CD14-positive monocyte (primary cell): ENCODE measurements at regions not wholly inside any gene's neighbourhood (a gene's known extent, or its start where the extent isn't known, plus 50 kb on each side); places are given as distances from the start of the nearest gene placed in this dataset.
"Not testable (repeated sequence)": the region's sequence is repeated elsewhere in the genome, so short reads cannot be mapped to it uniquely, and the experiment has no call there.

ENCODE experiments used
- DNase-seq, 3 donors: peaks; one replicate each; pipeline ENCODE4 v3.0.0-alpha.2; 2011 to 2022
- H2AFZ ChIP-seq: 2 replicates; pipeline ENCODE4 v1.6.0; 2012; ENCODE audit warnings: mild to moderate bottlenecking, low read depth, low read length, inconsistent platforms; ENCODE audit not compliant: insufficient read depth, poor library complexity, severe bottlenecking
- H3K27ac ChIP-seq, 2 donors: 1 replicate in 1 of 2; 2 replicates in 1 of 2; pipeline ENCODE4 v1.5.1; 2012 to 2013; ENCODE audit warnings: low read length in 2 of 2, control low read depth in 1 of 2, inconsistent platforms in 1 of 2, low read depth in 1 of 2, mild to moderate bottlenecking in 1 of 2
- H3K27me3 ChIP-seq, 2 donors: one replicate each; pipeline versions ENCODE4 v1.6.0 to v1.6.1; 2011 to 2013; ENCODE audit warnings: low read length in 2 of 2; ENCODE audit not compliant: control insufficient read depth in 2 of 2, insufficient read depth in 2 of 2
- H3K36me3 ChIP-seq, 2 donors: replicated peaks in 1 of 2; 1 replicate in 1 of 2; 2 replicates in 1 of 2; pipeline versions ENCODE4 v1.5.1 to v1.6.1; 2012 to 2013; ENCODE audit warnings: low read length in 2 of 2, control low read depth in 1 of 2, inconsistent platforms in 1 of 2, mild to moderate bottlenecking in 1 of 2; ENCODE audit not compliant: insufficient read depth in 2 of 2, control insufficient read depth in 1 of 2
- H3K4me1 ChIP-seq, 2 donors: 1 replicate in 1 of 2; 2 replicates in 1 of 2; pipeline versions ENCODE4 v1.5.1 to v1.6.1; 2012 to 2013; ENCODE audit warnings: low read length in 2 of 2, control low read depth in 1 of 2, inconsistent platforms in 1 of 2, mild to moderate bottlenecking in 1 of 2, moderate library complexity in 1 of 2; ENCODE audit not compliant: insufficient read depth in 2 of 2, control insufficient read depth in 1 of 2
- H3K4me2 ChIP-seq: replicated peaks from 2 replicates; pipeline ENCODE3; 2012; ENCODE audit warnings: low read length, moderate library complexity, mild to moderate bottlenecking; ENCODE audit not compliant: poor library complexity, severe bottlenecking; ENCODE audit errors: extremely low read depth
- H3K4me3 ChIP-seq, 3 experiments: fragments of 200-600 bp in 1 of 3; sonication (generic) in 1 of 3; replicated peaks in 1 of 3; 1 replicate in 2 of 3; 2 replicates in 1 of 3; pipeline ENCODE4 v1.5.1; 2011 to 2013; ENCODE audit warnings: low read length in 3 of 3, mild to moderate bottlenecking in 3 of 3, control low read depth in 2 of 3, low read depth in 2 of 3, inconsistent platforms in 1 of 3, moderate library complexity in 1 of 3
- H3K79me2 ChIP-seq: 2 replicates; pipeline ENCODE4 v1.6.0; 2012; ENCODE audit warnings: mild to moderate bottlenecking, control low read depth, inconsistent platforms, low read length, moderate library complexity; ENCODE audit not compliant: insufficient read depth
- H3K9ac ChIP-seq: 2 replicates; pipeline ENCODE4 v1.6.0; 2017; ENCODE audit warnings: low read length, mild to moderate bottlenecking; ENCODE audit not compliant: insufficient read depth, poor library complexity, severe bottlenecking
- H3K9me3 ChIP-seq, 2 donors: replicated peaks in 1 of 2; 1 replicate in 1 of 2; 2 replicates in 1 of 2; pipeline versions ENCODE4 v1.5.1 to v1.6.1; 2012 to 2013; ENCODE audit warnings: low read length in 2 of 2, control low read depth in 1 of 2; ENCODE audit not compliant: control insufficient read depth in 1 of 2, insufficient read depth in 1 of 2
- H4K20me1 ChIP-seq: 2 replicates; pipeline ENCODE4 v1.6.0; 2012; ENCODE audit warnings: mild to moderate bottlenecking, low read length, control low read depth, moderate library complexity; ENCODE audit not compliant: insufficient read depth
- H3K27ac Mint-ChIP-seq, 7 donors: one replicate each; pipeline ENCODE4 v1.8.0; 2020; ENCODE audit warnings: mild to moderate bottlenecking in 7 of 7, mixed read lengths in 7 of 7, moderate library complexity in 6 of 7, inconsistent platforms in 2 of 7
- H3K27me3 Mint-ChIP-seq, 3 donors: one replicate each; pipeline ENCODE4 v1.8.0; 2021 to 2022; ENCODE audit warnings: low read depth in 3 of 3, mild to moderate bottlenecking in 3 of 3, mixed read lengths in 3 of 3, moderate library complexity in 3 of 3, inconsistent platforms in 1 of 3
- H3K36me3 Mint-ChIP-seq, 2 donors: one replicate each; pipeline ENCODE4 v1.8.0; 2020; ENCODE audit warnings: mixed read lengths in 2 of 2, inconsistent platforms in 1 of 2, mild to moderate bottlenecking in 1 of 2
- H3K4me1 Mint-ChIP-seq: one replicate; pipeline ENCODE4 v1.8.0; 2020; ENCODE audit warnings: mild to moderate bottlenecking, mixed read lengths
- H3K4me3 Mint-ChIP-seq, 2 donors: one replicate each; pipeline ENCODE4 v1.8.0; 2020; ENCODE audit warnings: mild to moderate bottlenecking in 2 of 2, mixed read lengths in 2 of 2, moderate library complexity in 1 of 2
- H3K9me3 Mint-ChIP-seq, 7 donors: one replicate each; pipeline ENCODE4 v1.8.0; 2020 to 2022; ENCODE audit warnings: mixed read lengths in 7 of 7, mild to moderate bottlenecking in 6 of 7, moderate library complexity in 6 of 7, inconsistent platforms in 2 of 7
- CTCF ChIP-seq: fragments of 200-600 bp; IDR thresholded peaks from one replicate; pipeline ENCODE4 v1.8.0; 2022; ENCODE audit warnings: antibody characterized with exemption, mild to moderate bottlenecking
- WGBS: methylation state at CpG from one replicate; pipeline ENCODE4 v1.1.5; 2013; ENCODE audit warnings: missing lambda C conversion rate; ENCODE audit not compliant: insufficient coverage; 5-methylcytosine and 5-hydroxymethylcytosine counted together
- intact Hi-C, 2 donors: fragments of 100-400 bp; cut with micrococcal nuclease; formaldehyde crosslinking; loops; one replicate each; pipeline versions ENCODE4 v1.15.0 to v1.15.1; 2023

GRCh38 chr15:30261432-30262141, 126.7 kb downstream of the GOLGA8T start:
- H3K4me3 Mint-ChIP-seq, DNase-seq, H3K4me1 ChIP-seq, H3K36me3 Mint-ChIP-seq, H4K20me1 ChIP-seq, H3K9ac ChIP-seq, H3K9me3 ChIP-seq, H3K4me2 ChIP-seq, H3K27me3 ChIP-seq, H3K27ac ChIP-seq, H2AFZ ChIP-seq, H3K27ac Mint-ChIP-seq, H3K36me3 ChIP-seq, H3K4me1 Mint-ChIP-seq, H3K4me3 ChIP-seq, H3K9me3 Mint-ChIP-seq, H3K79me2 ChIP-seq, H3K27me3 Mint-ChIP-seq, intact Hi-C loops: not testable (repeated sequence)
- no CpG with 5 or more reads among the region's 23 CpGs for WGBS
- TF ChIP-seq CTCF: peak; percentile 12

GRCh38 chr15:30262142-30262460, 127.2 kb downstream of the GOLGA8T start:
- H4K20me1 ChIP-seq, H3K27ac ChIP-seq, H3K27me3 Mint-ChIP-seq, H2AFZ ChIP-seq, H3K4me1 ChIP-seq, H3K27me3 ChIP-seq, H3K36me3 Mint-ChIP-seq, H3K9me3 Mint-ChIP-seq, H3K4me3 Mint-ChIP-seq, H3K9me3 ChIP-seq, H3K9ac ChIP-seq, H3K4me1 Mint-ChIP-seq, H3K4me3 ChIP-seq, H3K36me3 ChIP-seq, intact Hi-C loops, H3K27ac Mint-ChIP-seq, DNase-seq, H3K79me2 ChIP-seq, H3K4me2 ChIP-seq: not testable (repeated sequence)
- WGBS: no CpG with 5 or more reads among the region's 14 CpGs
- TF ChIP-seq CTCF: peak; percentile 5

GRCh38 chr15:30264000-30264399, 129.1 kb downstream of the GOLGA8T start:
- H3K4me2 ChIP-seq, H3K79me2 ChIP-seq, H3K4me1 Mint-ChIP-seq, H3K9me3 Mint-ChIP-seq, H2AFZ ChIP-seq, H3K36me3 Mint-ChIP-seq, H3K9me3 ChIP-seq, H3K4me3 Mint-ChIP-seq, H3K4me1 ChIP-seq, H3K27ac Mint-ChIP-seq, H4K20me1 ChIP-seq, H3K4me3 ChIP-seq, H3K27me3 Mint-ChIP-seq, H3K9ac ChIP-seq, DNase-seq, intact Hi-C loops, H3K27me3 ChIP-seq, H3K27ac ChIP-seq, H3K36me3 ChIP-seq: not testable (repeated sequence)
- no CpG with 5 or more reads among the region's 4 CpGs for WGBS
